IMR-90 (cell line): ENCODE measurements at regions not wholly inside any gene's neighbourhood (a gene's known extent, or its start where the extent isn't known, plus 50 kb on each side); places are given as distances from the start of the nearest gene placed in this dataset.

Experiments used
- BHLHE40 ChIP-seq: fragments of 150-350 bp; IDR thresholded peaks from 2 replicates; pipeline ENCODE4 v1.6.1; 2016; ENCODE audit warnings: mild to moderate bottlenecking, low read depth, low read length
- MXI1 ChIP-seq: IDR thresholded peaks from 2 replicates; pipeline ENCODE4 v1.6.1; 2012; ENCODE audit warnings: low read depth, mild to moderate bottlenecking, low read length, moderate library complexity, borderline replicate concordance
- POLR2A ChIP-seq: IDR thresholded peaks from 2 replicates; pipeline ENCODE4 v1.6.1; 2012; ENCODE audit warnings: mild to moderate bottlenecking, low read depth, low read length
- RAD21 ChIP-seq: IDR thresholded peaks from 2 replicates; pipeline ENCODE4 v1.6.1; 2012; ENCODE audit warnings: low read length, improper control_type of control experiment
- SMC3 ChIP-seq: fragments of 150-350 bp; IDR thresholded peaks from 2 replicates; pipeline ENCODE4 v1.6.1; 2016; ENCODE audit warnings: low read depth, mild to moderate bottlenecking, antibody characterized with exemption, low read length, moderate library complexity
- TF ChIP-seq, protein P1 (sequence below): conservative IDR thresholded peaks from 2 replicates; pipeline ENCODE4 v1.5.1; 2012; ENCODE audit warnings: mild to moderate bottlenecking, low read depth, low read length, improper control_type of control experiment

GRCh38 chr4:8765084-8765483 is 106.6 kb downstream of the HMX1 start:
- TF ChIP-seq, protein P1, sequence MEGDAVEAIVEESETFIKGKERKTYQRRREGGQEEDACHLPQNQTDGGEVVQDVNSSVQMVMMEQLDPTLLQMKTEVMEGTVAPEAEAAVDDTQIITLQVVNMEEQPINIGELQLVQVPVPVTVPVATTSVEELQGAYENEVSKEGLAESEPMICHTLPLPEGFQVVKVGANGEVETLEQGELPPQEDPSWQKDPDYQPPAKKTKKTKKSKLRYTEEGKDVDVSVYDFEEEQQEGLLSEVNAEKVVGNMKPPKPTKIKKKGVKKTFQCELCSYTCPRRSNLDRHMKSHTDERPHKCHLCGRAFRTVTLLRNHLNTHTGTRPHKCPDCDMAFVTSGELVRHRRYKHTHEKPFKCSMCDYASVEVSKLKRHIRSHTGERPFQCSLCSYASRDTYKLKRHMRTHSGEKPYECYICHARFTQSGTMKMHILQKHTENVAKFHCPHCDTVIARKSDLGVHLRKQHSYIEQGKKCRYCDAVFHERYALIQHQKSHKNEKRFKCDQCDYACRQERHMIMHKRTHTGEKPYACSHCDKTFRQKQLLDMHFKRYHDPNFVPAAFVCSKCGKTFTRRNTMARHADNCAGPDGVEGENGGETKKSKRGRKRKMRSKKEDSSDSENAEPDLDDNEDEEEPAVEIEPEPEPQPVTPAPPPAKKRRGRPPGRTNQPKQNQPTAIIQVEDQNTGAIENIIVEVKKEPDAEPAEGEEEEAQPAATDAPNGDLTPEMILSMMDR = no peak
- TF ChIP-seq POLR2A (no peak), SMC3 (no peak), MXI1 (no peak), BHLHE40 (no peak), RAD21 (no peak)
